ENCODE measurements at regions not wholly inside any gene's neighbourhood (a gene's known extent, or its start where the extent isn't known, plus 50 kb on each side); places are given as distances from the start of the nearest gene placed in this dataset.

DNA sequence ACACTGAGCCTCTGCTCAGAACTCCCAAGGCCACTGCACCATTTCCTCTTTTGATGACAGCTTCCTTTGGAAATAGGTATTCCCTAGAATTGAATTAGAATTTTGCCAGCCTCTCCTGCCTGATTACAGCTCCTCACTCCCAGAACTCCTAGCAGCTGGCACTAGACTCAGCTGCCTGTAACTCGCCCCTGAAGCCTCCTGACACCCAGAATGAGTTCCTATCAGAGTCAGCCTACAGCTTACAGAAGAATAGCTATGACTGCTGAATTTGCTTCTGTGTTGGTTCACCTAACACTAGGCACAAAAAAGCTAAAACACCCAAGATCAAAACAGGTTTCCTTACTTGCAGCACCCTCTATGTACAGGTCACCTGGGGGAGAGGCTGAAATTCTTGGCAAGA is 108.2 kb upstream of the PTPRM start:
- TF ChIP-seq ESRRA (CRISPR knock-in tag; IDR thresholded peaks at IDR 0.05; ENCODE audit: borderline replicate concordance) (no peak), ZNF232 (CRISPR knock-in tag; IDR thresholded peaks at IDR 0.05) (no peak), RELA (CRISPR knock-in tag; IDR thresholded peaks at IDR 0.05; ENCODE audit: borderline replicate concordance) (no peak), CREM (CRISPR knock-in tag; IDR thresholded peaks at IDR 0.05) (no peak), ATF1 (CRISPR knock-in tag; IDR thresholded peaks at IDR 0.05) (no peak)
- TF ChIP-seq, protein P1, sequence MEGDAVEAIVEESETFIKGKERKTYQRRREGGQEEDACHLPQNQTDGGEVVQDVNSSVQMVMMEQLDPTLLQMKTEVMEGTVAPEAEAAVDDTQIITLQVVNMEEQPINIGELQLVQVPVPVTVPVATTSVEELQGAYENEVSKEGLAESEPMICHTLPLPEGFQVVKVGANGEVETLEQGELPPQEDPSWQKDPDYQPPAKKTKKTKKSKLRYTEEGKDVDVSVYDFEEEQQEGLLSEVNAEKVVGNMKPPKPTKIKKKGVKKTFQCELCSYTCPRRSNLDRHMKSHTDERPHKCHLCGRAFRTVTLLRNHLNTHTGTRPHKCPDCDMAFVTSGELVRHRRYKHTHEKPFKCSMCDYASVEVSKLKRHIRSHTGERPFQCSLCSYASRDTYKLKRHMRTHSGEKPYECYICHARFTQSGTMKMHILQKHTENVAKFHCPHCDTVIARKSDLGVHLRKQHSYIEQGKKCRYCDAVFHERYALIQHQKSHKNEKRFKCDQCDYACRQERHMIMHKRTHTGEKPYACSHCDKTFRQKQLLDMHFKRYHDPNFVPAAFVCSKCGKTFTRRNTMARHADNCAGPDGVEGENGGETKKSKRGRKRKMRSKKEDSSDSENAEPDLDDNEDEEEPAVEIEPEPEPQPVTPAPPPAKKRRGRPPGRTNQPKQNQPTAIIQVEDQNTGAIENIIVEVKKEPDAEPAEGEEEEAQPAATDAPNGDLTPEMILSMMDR (IDR thresholded peaks at IDR 0.05): no peak
- TF ChIP-seq, protein P2, sequence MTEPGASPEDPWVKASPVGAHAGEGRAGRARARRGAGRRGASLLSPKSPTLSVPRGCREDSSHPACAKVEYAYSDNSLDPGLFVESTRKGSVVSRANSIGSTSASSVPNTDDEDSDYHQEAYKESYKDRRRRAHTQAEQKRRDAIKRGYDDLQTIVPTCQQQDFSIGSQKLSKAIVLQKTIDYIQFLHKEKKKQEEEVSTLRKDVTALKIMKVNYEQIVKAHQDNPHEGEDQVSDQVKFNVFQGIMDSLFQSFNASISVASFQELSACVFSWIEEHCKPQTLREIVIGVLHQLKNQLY (CRISPR knock-in tag; IDR thresholded peaks at IDR 0.05): no peak
